HUES48 (cell line): ENCODE measurements at regions not wholly inside any gene's neighbourhood (a gene's known extent, or its start where the extent isn't known, plus 50 kb on each side); places are given as distances from the start of the nearest gene placed in this dataset.
"Not testable (repeated sequence)": the region's sequence is repeated elsewhere in the genome, so short reads cannot be mapped to it uniquely, and the experiment has no call there.

Experiments
- H3K27ac ChIP-seq: one replicate; pipeline ENCODE4 v1.7.0; 2013; ENCODE audit warnings: low read depth, low read length, inconsistent platforms
- H3K27me3 ChIP-seq: 2 replicates; pipeline ENCODE4 v1.6.1; 2013; ENCODE audit warnings: mild to moderate bottlenecking, low read length; ENCODE audit not compliant: control insufficient read depth, insufficient read depth
- H3K36me3 ChIP-seq: 2 replicates; pipeline ENCODE4 v1.6.1; 2013; ENCODE audit warnings: low read length; ENCODE audit not compliant: control insufficient read depth, insufficient read depth
- H3K4me1 ChIP-seq: 2 replicates; pipeline ENCODE4 v1.6.1; 2013; ENCODE audit warnings: mild to moderate bottlenecking, low read length; ENCODE audit not compliant: control insufficient read depth, insufficient read depth
- H3K4me3 ChIP-seq: 2 replicates; pipeline ENCODE4 v1.5.1; 2013; ENCODE audit warnings: mild to moderate bottlenecking, low read depth, low read length
- H3K9ac ChIP-seq: 2 replicates; pipeline ENCODE4 v1.6.1; 2013; ENCODE audit warnings: mild to moderate bottlenecking, low read depth, low read length, moderate library complexity
- H3K9me3 ChIP-seq: 2 replicates; pipeline ENCODE4 v1.6.1; 2013; ENCODE audit warnings: low read length; ENCODE audit not compliant: control insufficient read depth, insufficient read depth

DNA sequence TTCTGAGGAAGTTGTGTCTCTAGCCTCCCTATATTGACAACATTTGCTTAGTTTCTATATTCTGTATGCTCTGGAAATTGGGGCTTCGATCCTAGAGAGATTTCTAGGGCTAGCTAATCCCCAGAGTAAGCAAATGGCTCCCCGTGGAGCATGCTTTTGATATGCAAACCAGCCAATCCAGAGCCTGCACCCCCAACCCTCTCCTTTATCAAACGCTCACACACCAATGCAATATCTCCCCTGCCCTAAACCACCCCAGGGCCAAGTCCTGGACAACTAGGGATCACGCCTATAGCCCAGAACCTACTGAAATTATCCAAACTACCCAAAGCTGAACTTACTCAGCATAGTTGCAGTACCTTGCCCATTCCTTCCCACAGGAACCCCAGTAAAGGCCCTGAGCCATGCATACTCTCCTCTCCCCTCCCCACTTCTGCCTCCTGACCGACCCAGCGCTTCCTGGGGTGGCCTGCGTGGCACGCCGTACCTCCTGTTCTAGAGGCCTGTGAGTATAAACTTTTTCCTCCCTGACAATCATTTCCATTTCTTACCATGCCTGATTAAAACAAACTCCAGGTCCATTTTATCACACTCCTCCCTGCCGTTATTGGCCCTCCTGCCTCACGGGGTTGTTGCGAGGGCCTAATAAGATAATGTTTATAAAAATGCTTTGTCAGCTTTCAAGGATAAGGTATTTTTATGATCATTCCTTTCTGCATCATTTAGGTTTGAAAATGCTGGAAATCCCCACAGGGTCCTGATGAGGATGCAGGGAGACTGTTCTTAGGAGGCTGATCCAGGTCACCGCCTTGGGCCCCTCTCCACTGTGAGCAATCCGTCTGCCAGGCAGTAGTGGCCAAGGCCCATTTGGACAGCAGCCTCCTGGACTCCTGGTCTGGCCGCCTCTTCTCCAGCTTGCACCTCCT, 102.7 kb downstream of the TENT5C start:
- Histone ChIP-seq H3K9me3 (no peaks in the 10 kb centered on the region), H3K4me1 (peaks cover 20% of the 10 kb centered on the region), H3K9ac (no peak overlapping the region), H3K36me3 (no peaks in the 10 kb centered on the region), H3K4me3 (peak overlapping the region; percentile 29; the same call in 1 of the 2 replicates), H3K27me3 (peaks cover 8% of the 10 kb centered on the region; the same call in 1 of the 2 replicates), H3K27ac (no peak overlapping the region)

DNA sequence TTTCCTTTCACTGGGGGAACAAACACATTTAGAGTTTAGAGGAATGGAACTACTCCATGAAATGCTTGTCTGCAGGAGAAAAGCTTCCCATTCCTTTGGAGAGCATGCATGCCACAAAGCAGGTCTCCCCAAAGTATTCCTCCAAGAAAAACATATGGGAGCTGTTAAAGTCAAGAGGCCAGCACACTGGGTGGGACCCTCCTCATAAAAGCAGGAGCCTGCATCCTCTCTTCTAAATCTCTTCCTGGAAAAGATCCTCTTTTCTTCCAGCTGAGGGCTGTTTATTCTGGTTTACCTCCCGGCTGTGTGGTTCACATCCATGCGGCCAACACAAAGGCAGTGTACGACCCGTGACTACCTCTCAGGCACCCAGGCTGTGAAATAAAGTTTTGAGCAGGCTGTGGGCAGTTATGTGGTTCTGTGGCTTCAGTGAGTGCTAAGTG, 103.4 kb downstream of the TENT5C start:
- no peaks in the 10 kb centered on the region for H3K9me3 ChIP-seq
- no peak overlapping the region for H3K27ac ChIP-seq
- H3K27me3 ChIP-seq: peaks cover 8% of the 10 kb centered on the region; the same call in 1 of the 2 replicates
- H3K9ac ChIP-seq: no peak overlapping the region
- H3K4me1 ChIP-seq: peaks cover 20% of the 10 kb centered on the region
- H3K36me3 ChIP-seq: no peaks in the 10 kb centered on the region
- H3K4me3 ChIP-seq: no peak overlapping the region

DNA sequence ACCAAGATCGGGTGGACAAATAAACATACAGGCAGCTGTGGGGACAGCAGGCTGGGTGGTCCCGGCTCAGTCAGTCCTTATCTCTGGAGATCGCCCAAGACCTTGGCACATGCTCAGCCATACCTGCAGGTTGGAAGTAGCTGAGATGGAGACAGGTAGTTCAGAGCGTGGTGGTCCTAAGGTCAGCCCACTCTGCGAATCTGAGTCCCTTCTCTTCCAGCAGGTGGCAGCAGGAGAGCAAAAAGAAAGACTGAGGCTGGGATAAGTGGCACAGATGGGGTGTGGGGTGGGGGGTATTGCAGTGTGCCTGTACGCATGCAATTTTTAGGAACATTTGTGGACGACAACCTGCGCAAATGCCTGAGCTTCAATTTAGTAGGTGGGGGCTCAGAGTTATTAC, 104.9 kb downstream of the TENT5C start:
- no peaks in the 10 kb centered on the region for H3K36me3 ChIP-seq
- H3K9me3 ChIP-seq: no peaks in the 10 kb centered on the region
- H3K4me1 ChIP-seq: peaks cover 20% of the 10 kb centered on the region
- H3K9ac ChIP-seq: no peak overlapping the region
- H3K27ac ChIP-seq: no peak overlapping the region
- H3K4me3 ChIP-seq: no peak overlapping the region
- peaks cover 8% of the 10 kb centered on the region; the same call in 1 of the 2 replicates for H3K27me3 ChIP-seq

DNA sequence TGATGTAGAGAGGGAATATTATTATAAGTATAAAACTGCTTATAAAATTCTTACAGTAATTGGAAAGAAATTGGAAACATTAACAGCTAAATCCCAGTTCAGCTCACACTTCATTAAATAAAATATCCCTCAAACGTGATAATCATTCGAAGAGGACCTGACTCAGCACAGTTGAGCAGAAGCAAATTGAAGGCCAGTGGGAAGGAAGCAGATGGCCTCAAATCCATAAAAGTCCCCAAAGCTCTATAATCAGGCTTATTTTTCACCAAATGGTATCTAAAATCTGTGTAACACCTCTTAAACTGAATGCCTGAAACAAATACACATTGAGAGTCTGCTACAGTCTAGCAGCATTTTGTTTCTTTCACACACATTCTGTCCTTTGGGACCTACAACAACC, 106.8 kb downstream of the TENT5C start:
- H3K27me3 ChIP-seq: peaks cover 4% of the 10 kb centered on the region; the same call in 1 of the 2 replicates
- H3K9ac ChIP-seq: no peak overlapping the region
- H3K4me1 ChIP-seq: peaks cover 18% of the 10 kb centered on the region
- H3K9me3 ChIP-seq: no peaks in the 10 kb centered on the region
- H3K4me3 ChIP-seq: no peak overlapping the region
- no peaks in the 10 kb centered on the region for H3K36me3 ChIP-seq
- no peak overlapping the region for H3K27ac ChIP-seq

DNA sequence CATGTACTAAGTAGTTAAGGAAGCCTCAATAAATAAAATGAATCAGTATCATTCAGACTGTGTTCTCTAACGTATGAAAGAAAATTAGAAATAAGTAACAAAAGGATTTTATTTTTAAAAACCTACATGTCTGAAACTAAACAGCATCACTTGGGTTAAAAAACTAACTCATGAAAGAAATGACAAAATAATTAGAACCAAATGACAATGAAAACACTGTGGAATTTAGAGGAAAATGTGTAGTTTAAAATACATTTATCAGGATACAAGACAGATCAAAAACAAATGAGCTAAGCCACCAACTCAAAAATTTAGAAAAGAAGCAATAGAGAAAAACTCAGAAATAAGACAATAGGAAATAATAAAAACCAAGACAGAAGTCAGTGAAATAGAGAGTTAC, 108.7 kb downstream of the TENT5C start:
- Histone ChIP-seq H3K4me1 (no peaks in the 10 kb centered on the region), H3K4me3 (no peak overlapping the region), H3K27ac (no peak overlapping the region), H3K27me3 (no peaks in the 10 kb centered on the region), H3K36me3 (no peaks in the 10 kb centered on the region), H3K9ac (no peak overlapping the region), H3K9me3 (peaks cover 8% of the 10 kb centered on the region)

DNA sequence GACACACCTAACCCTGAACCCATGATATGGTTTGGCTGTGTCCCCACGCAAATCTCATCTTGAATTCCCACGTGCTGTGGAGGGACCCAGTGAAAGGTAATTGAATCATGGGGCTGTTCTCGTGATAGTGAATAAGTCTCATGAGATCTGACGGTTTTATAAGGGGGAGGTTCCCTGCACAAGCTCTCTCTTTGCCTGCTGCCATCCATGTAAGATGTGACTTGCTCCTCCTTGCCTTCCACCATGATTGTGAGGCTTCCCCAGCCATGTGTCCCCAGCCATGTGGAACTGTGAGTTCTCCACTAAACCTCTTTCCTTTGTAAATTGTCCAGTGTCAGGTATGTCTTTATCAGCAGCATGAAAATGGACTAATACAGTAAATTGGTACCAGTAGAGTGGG, 110.2 kb downstream of the TENT5C start:
- H3K9me3 ChIP-seq: peaks cover 19% of the 10 kb centered on the region
- H3K9ac ChIP-seq, H3K4me1 ChIP-seq, H3K27ac ChIP-seq, H3K27me3 ChIP-seq, H3K4me3 ChIP-seq, H3K36me3 ChIP-seq: not testable (repeated sequence)

DNA sequence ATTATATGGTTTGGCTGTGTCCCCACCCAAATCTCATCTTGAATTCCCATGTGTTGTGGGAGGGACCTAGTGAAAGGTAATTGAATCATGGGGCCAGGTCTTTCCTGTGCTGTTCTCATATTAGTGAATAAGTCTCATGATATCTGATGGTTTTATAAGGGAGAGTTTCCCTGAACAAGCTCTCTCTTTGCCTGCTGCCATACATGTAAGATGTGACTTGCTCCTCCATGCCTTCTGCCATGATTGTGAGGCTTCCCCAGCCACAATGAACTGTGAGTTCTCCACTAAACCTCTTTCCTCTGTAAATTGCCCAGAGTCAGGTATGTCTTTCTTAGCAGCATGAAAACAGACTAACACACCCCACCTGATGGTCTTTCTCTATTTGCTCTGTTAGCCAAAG, 112.1 kb downstream of the TENT5C start:
- H3K4me3 ChIP-seq, H3K27ac ChIP-seq, H3K27me3 ChIP-seq, H3K36me3 ChIP-seq, H3K4me1 ChIP-seq, H3K9ac ChIP-seq: not testable (repeated sequence)
- peaks cover 22% of the 10 kb centered on the region for H3K9me3 ChIP-seq

DNA sequence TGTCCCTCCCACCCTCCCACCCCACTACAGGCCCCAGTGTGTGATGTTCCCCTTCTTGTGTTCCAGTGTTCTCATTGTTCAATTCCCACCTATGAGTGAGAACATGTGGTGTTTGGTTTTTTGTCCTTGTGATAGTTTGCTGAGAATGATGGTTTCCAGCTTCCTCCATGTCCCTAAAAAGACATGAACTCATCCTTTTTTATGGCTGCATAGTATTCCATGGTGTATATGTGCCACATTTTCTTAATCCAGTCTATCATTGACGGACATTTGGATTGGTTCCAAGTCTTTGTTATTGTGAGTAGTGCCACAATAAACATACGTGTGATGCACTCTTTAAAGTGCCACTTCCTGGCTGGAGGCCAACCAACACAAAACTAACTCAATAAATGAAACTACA, 112.7 kb downstream of the TENT5C start:
- peaks cover 22% of the 10 kb centered on the region for H3K9me3 ChIP-seq
- not testable (repeated sequence) for H3K36me3 ChIP-seq, H3K27ac ChIP-seq, H3K27me3 ChIP-seq, H3K9ac ChIP-seq, H3K4me3 ChIP-seq, H3K4me1 ChIP-seq

DNA sequence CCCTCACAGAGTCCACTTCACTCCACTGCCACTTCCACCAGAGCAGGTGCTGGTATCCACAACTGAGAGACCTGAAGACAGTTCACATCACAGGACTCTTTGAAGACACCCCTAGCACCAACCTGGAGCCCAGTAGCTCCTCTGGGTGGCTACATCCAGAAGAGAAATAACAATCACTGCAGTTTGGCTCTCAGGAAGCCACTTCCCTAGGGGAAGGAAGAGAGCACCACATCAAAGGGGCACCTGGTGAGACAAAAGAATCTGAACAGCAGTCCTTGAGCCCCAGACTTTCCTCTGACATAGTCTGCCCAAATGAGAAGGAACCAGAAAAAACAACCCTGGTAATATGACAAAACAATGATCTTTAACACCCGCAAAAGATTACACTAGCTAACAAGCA, 113.2 kb downstream of the TENT5C start:
- no peaks in the 10 kb centered on the region for H3K4me1 ChIP-seq
- H3K4me3 ChIP-seq: no peak overlapping the region

DNA sequence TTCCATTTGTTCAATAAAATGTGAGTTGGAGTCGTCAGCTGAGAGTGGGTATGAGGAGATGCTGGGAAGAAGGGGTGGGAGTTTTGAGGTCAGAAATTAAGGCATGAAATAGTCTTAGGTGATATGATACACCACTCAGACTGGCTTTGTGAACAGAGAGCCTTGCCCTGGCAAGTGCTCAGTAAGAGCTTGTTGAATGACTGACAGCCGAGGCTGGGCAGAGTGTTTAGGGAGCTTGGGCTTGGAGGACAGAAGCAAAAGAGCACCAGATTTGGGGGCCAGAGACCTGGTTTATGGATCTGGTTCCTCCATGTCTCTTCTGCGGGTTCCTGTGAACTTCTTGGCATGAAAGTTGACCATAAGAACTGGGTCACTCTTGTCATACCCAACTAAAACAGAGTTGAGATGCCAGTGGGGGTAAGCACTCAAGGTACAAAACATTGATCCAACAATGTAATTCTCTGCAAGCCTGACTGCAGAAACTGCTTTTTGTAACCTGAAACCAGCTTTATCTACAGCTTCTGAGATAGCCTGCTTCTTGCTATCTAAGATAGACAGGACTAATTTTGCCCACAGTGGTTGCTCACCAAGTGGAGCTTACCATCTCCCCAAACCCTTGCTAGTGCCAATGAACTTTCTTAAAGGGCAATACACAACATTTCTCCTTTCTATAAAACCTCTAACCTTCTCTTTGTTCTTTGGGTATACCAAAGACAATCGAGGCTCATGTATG, 126.4 kb downstream of the TENT5C start:
- H3K27ac ChIP-seq: no peak overlapping the region
- H3K9ac ChIP-seq: no peak overlapping the region
- H3K36me3 ChIP-seq: no peaks in the 10 kb centered on the region
- no peaks in the 10 kb centered on the region for H3K9me3 ChIP-seq
- peaks cover 3% of the 10 kb centered on the region; the same call in 1 of the 2 replicates for H3K4me1 ChIP-seq
- H3K27me3 ChIP-seq: no peaks in the 10 kb centered on the region
- no peak overlapping the region for H3K4me3 ChIP-seq

More for the DNA sequence above, 113.2 kb downstream of the TENT5C start:
- no peak overlapping the region for H3K27ac ChIP-seq
- peaks cover 22% of the 10 kb centered on the region for H3K9me3 ChIP-seq
- no peaks in the 10 kb centered on the region for H3K27me3 ChIP-seq
- H3K36me3 ChIP-seq: no peaks in the 10 kb centered on the region
- no peak overlapping the region for H3K9ac ChIP-seq

DNA sequence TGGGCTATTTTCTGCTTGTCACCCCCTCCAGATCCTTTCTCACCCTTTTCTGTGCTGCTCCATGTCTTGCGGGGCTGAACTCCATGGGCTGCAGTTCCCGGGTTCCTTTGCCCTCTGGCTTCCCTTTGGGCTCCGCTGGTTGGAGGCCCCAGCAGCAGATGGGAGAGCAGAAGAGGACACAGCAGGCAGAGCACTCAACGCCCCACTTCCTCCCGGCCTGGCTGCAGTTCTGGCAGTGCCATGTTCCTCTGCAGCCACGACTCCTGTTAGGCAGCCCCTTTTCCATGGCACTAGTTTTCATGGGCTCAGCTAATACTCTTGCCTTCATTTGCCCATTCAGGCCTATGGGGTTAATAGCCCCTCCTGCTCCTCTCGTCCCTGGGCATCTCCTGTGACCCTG, 127.1 kb downstream of the TENT5C start:
- H3K4me3 ChIP-seq: no peak overlapping the region
- peaks cover 3% of the 10 kb centered on the region; the same call in 1 of the 2 replicates for H3K4me1 ChIP-seq
- H3K27ac ChIP-seq: no peak overlapping the region
- no peaks in the 10 kb centered on the region for H3K36me3 ChIP-seq
- no peak overlapping the region for H3K9ac ChIP-seq
- no peaks in the 10 kb centered on the region for H3K9me3 ChIP-seq
- no peaks in the 10 kb centered on the region for H3K27me3 ChIP-seq
